ENCODE measurements at regions not wholly inside any gene's neighbourhood (a gene's known extent, or its start where the extent isn't known, plus 50 kb on each side); places are given as distances from the start of the nearest gene placed in this dataset.

DNA sequence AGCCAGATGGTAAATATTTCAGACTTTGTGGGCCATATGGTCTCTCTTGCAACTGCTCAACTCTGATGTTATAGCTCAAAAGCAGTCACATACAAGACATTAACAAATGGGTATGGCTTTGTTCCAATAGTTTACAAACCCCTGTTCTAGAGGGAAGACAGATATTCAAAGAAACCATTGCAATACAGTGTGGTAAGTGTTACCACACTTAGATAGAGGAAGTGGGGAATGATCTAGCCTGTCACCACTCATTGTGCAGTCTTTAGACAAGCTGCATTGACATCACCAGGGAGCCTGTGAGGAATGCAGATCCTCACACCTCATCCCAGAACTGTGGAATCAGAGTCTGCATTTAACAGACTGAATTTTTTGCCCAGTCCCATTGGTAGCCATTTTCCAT is 80.0 kb upstream of the RGS6 start:
- no peak for ATAC-seq
- Histone ChIP-seq H3K27me3 (ENCODE audit: low read length) (no peaks in the 10 kb centered on the region), H2AFZ (ENCODE audit: low read length) (no peak overlapping the region), H3K4me2 (ENCODE audit: low read length) (no peak overlapping the region), H4K20me1 (ENCODE audit: low read length) (no peaks in the 10 kb centered on the region), H3K9me3 (ENCODE audit: low read length) (no peaks in the 10 kb centered on the region), H3K9me2 (replicated peaks; ENCODE audit: low read length) (no peaks in the 10 kb centered on the region), H3K79me2 (ENCODE audit: low read length) (no peaks in the 10 kb centered on the region), H3K4me3 (ENCODE audit: low read length) (no peak overlapping the region), H3K4me1 (ENCODE audit: insufficient read depth, low read length) (no peaks in the 10 kb centered on the region), H3K27ac (ENCODE audit: low read length) (no peak overlapping the region), H3F3A (ENCODE audit: low read length, unreplicated experiment) (no peaks in the 10 kb centered on the region), H3K9ac (ENCODE audit: low read length) (no peak overlapping the region), H3K36me3 (ENCODE audit: low read depth, low read length) (no peaks in the 10 kb centered on the region)
- no peak for TF ChIP-seq EZH2phosphoT487 (IDR thresholded peaks at IDR 0.05; ENCODE audit: borderline replicate concordance, low read length)
- TF ChIP-seq, protein P1, sequence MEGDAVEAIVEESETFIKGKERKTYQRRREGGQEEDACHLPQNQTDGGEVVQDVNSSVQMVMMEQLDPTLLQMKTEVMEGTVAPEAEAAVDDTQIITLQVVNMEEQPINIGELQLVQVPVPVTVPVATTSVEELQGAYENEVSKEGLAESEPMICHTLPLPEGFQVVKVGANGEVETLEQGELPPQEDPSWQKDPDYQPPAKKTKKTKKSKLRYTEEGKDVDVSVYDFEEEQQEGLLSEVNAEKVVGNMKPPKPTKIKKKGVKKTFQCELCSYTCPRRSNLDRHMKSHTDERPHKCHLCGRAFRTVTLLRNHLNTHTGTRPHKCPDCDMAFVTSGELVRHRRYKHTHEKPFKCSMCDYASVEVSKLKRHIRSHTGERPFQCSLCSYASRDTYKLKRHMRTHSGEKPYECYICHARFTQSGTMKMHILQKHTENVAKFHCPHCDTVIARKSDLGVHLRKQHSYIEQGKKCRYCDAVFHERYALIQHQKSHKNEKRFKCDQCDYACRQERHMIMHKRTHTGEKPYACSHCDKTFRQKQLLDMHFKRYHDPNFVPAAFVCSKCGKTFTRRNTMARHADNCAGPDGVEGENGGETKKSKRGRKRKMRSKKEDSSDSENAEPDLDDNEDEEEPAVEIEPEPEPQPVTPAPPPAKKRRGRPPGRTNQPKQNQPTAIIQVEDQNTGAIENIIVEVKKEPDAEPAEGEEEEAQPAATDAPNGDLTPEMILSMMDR (conservative IDR thresholded peaks at IDR 0.05; ENCODE audit: low read depth, low read length) = no peak
- POLR2A ChIA-PET (ENCODE audit: unreplicated experiment) = no interaction called here
- DNase-seq = no peak
- intact Hi-C loops (cut with micrococcal nuclease) = no loop called here
- no TSS peak for BruUV-seq (replicated peaks)
- CTCF ChIA-PET = no interaction called here

DNA sequence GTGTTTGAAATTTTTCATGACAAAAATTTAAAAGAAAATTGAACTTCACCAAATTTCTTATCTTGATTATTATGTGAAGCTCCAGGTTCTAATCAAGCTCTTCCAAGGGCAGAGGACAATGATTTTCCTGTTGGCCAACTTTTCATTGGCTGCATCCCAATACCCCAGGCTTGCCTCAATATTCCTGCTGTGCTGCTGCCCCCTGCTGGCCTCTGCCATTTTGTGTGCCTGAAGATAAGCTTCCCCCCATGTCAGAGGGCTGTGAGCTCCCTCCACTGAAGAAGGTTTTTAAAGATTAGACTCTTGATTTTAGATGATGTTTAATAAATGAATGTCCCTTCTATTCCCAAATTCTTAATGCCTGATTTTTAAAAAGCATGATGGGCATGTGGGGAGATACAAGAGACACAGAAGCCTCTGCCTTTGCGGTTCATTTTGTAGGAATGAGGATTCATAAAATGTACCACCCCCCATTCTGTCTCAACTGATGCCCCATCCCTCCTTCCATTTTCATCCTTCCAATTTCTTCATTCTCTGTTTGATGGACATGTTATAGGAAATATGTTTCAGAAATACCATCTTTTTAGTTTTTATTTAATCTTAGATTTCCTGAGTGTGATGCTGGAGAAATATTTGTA is 76.7 kb upstream of the RGS6 start:
- Histone ChIP-seq H3K4me3 (ENCODE audit: low read length) (no peak overlapping the region), H3K4me2 (ENCODE audit: low read length) (no peak overlapping the region), H3F3A (ENCODE audit: low read length, unreplicated experiment) (no peaks in the 10 kb centered on the region), H3K4me1 (ENCODE audit: insufficient read depth, low read length) (no peaks in the 10 kb centered on the region), H3K9ac (ENCODE audit: low read length) (no peak overlapping the region), H3K27ac (ENCODE audit: low read length) (no peak overlapping the region), H3K79me2 (ENCODE audit: low read length) (no peaks in the 10 kb centered on the region), H3K9me2 (replicated peaks; ENCODE audit: low read length) (no peaks in the 10 kb centered on the region), H3K9me3 (ENCODE audit: low read length) (no peaks in the 10 kb centered on the region), H4K20me1 (ENCODE audit: low read length) (no peaks in the 10 kb centered on the region), H2AFZ (ENCODE audit: low read length) (no peak overlapping the region), H3K36me3 (ENCODE audit: low read depth, low read length) (no peaks in the 10 kb centered on the region), H3K27me3 (ENCODE audit: low read length) (no peaks in the 10 kb centered on the region; the same call in 1 of the 2 replicates)
- no TSS peak for BruUV-seq (replicated peaks)
- ATAC-seq (peak; percentile 90), DNase-seq (peak; percentile 89)
- CTCF ChIA-PET = interaction anchor here (0.5 to 1.6 kb wide), 20 partner anchors 52 to 752 kb away, joined by 3 to 13 read pairs (median 5); no protein-coding TSS in a partner anchor
- intact Hi-C loops (cut with micrococcal nuclease) = loop anchor here (1.0 to 2.0 kb wide), 5 partner anchors 53 to 751 kb away; no protein-coding TSS in a partner anchor
- no peak for TF ChIP-seq EZH2 (IDR thresholded peaks at IDR 0.05; ENCODE audit: low read length, unreplicated experiment)
- TF ChIP-seq, protein P1 (conservative IDR thresholded peaks at IDR 0.05; ENCODE audit: low read depth, low read length) = peak; percentile 96
- POLR2A ChIA-PET (ENCODE audit: unreplicated experiment) = interaction anchor here (0.6 kb wide), 2 partner anchors 186 to 1517 kb away, joined by 3 to 5 read pairs; no protein-coding TSS in a partner anchor

DNA sequence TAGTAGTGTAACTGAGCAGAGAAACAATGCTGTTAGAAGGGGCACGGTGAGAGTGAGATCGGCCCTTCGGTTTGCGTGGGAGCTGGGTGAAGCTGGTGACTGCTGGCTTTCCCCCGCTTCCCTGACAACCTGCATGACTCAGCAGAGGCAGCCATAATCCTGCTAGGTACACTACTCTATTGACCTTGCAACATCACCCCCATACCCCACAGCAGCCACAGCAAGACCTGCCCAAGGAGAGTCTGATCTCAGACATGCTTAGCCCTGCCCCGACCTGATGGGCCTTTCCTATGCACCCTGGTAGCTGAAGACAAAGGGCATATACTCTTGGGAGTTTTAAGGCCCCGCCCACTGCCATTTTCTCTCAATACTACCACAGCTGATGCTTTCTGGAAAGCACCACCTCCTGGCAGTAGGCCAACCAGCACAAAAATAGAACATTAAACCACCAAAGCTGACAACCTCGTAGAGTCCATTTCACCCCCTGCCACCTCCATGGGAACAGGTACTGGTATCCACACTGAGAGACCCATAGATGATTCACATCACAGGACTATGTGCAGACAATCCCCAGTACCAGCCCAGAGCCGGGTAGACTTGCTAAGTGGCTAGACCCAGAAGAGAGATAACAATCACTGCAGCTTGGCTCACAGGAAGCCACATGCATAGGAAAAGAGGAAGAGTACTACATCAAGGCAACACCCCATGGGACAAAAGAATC is 75.9 kb upstream of the RGS6 start:
- no peaks in the 10 kb centered on the region for H3K9me2 ChIP-seq (replicated peaks; ENCODE audit: low read length)
- no peak overlapping the region for H3K27ac ChIP-seq (ENCODE audit: low read length)
- no TSS peak for BruUV-seq (replicated peaks)
- H4K20me1 ChIP-seq (ENCODE audit: low read length) = no peaks in the 10 kb centered on the region
- ATAC-seq (no peak; the same call in 1 of the 2 replicates), DNase-seq (no peak)
- no peak overlapping the region for H3K4me2 ChIP-seq (ENCODE audit: low read length)
- POLR2A ChIA-PET (ENCODE audit: unreplicated experiment) = no interaction called here
- H3K9me3 ChIP-seq (ENCODE audit: low read length) = no peaks in the 10 kb centered on the region
- CTCF ChIA-PET = no interaction called here
- H3K36me3 ChIP-seq (ENCODE audit: low read depth, low read length) = no peaks in the 10 kb centered on the region
- H2AFZ ChIP-seq (ENCODE audit: low read length) = no peak overlapping the region
- intact Hi-C loops (cut with micrococcal nuclease) = no loop called here
- no peaks in the 10 kb centered on the region for H3F3A ChIP-seq (ENCODE audit: low read length, unreplicated experiment)
- H3K27me3 ChIP-seq (ENCODE audit: low read length) = no peaks in the 10 kb centered on the region; the same call in 1 of the 2 replicates
- H3K9ac ChIP-seq (ENCODE audit: low read length) = no peak overlapping the region
- TF ChIP-seq, protein P1 (conservative IDR thresholded peaks at IDR 0.05; ENCODE audit: low read depth, low read length) = no peak
- TF ChIP-seq EZH2 (IDR thresholded peaks at IDR 0.05; ENCODE audit: low read length, unreplicated experiment) = no peak
- no peak for TF ChIP-seq EZH2phosphoT487 (IDR thresholded peaks at IDR 0.05; ENCODE audit: borderline replicate concordance, low read length)
- no peak overlapping the region for H3K4me3 ChIP-seq (ENCODE audit: low read length)
- no peaks in the 10 kb centered on the region for H3K79me2 ChIP-seq (ENCODE audit: low read length)
- no peaks in the 10 kb centered on the region for H3K4me1 ChIP-seq (ENCODE audit: insufficient read depth, low read length)
